ENCODE measurements at regions not wholly inside any gene's neighbourhood (a gene's known extent, or its start where the extent isn't known, plus 50 kb on each side); places are given as distances from the start of the nearest gene placed in this dataset.

- TF ChIP-seq CTCF (IDR thresholded peaks at IDR 0.05) (no peak), POLR2A (IDR thresholded peaks at IDR 0.05) (no peak)
Measured at GRCh38 chr1:87421809-87422208, 93.1 kb downstream of the LMO4 start.

All from body of pancreas (tissue), 4 donors.